PFSK-1 (cell line): ENCODE measurements at regions not wholly inside any gene's neighbourhood (a gene's known extent, or its start where the extent isn't known, plus 50 kb on each side); places are given as distances from the start of the nearest gene placed in this dataset.

Experiments used
- FOXP2 ChIP-seq: optimal IDR thresholded peaks from 2 replicates; pipeline ENCODE3; 2011; ENCODE audit warnings: borderline replicate concordance, control low read depth, inconsistent platforms; ENCODE audit not compliant: insufficient read depth; ENCODE audit errors: extremely low read length, extremely low read depth
- POLR2AphosphoS5 ChIP-seq: IDR thresholded peaks from 2 replicates; pipeline ENCODE4 v1.6.1; 2012; ENCODE audit warnings: low read depth, mild to moderate bottlenecking, control low read depth, low read length, moderate library complexity
- REST ChIP-seq, 2 experiments: IDR thresholded peaks; 2 replicates each; pipeline versions ENCODE4 v1.6.1 to v1.8.0; 2011 to 2012; ENCODE audit warnings: low read depth in 2 of 2, low read length in 2 of 2, control low read depth in 1 of 2, inconsistent platforms in 1 of 2, mild to moderate bottlenecking in 1 of 2, moderate library complexity in 1 of 2; ENCODE audit not compliant: insufficient read depth in 1 of 2
- SIN3A ChIP-seq: IDR thresholded peaks from 2 replicates; pipeline ENCODE4 v1.6.1; 2012; ENCODE audit warnings: mild to moderate bottlenecking, low read length, moderate library complexity, borderline replicate concordance; ENCODE audit not compliant: insufficient read depth
- TAF1 ChIP-seq: IDR thresholded peaks from 2 replicates; pipeline ENCODE4 v1.6.1; 2012; ENCODE audit warnings: low read length, control low read depth, borderline replicate concordance; ENCODE audit not compliant: insufficient read depth

- TF ChIP-seq TAF1 (no peak), FOXP2 (no peak), REST (IDR thresholded peaks at IDR 0.05; ENCODE audit: insufficient read depth in 1 of 2, low read depth in 2 of 2, low read length in 2 of 2) (no peak), SIN3A (no peak), POLR2AphosphoS5 (no peak)
Measured at GRCh38 chrX:39766085-39766726, 331.6 kb downstream of the BCOR start.

GRCh38 chrX:39766855-39767254 is 330.9 kb downstream of the BCOR start:
- TF ChIP-seq FOXP2 (no peak), TAF1 (no peak), SIN3A (no peak), REST (IDR thresholded peaks at IDR 0.05; ENCODE audit: insufficient read depth in 1 of 2, low read depth in 2 of 2, low read length in 2 of 2) (no peak), POLR2AphosphoS5 (no peak)

- TF ChIP-seq POLR2AphosphoS5 (no peak), FOXP2 (no peak), REST (IDR thresholded peaks at IDR 0.05; ENCODE audit: insufficient read depth in 1 of 2, low read depth in 2 of 2, low read length in 2 of 2) (no peak), TAF1 (no peak), SIN3A (no peak)
Measured at GRCh38 chrX:39767446-39767845, 330.3 kb downstream of the BCOR start.

- TF ChIP-seq SIN3A (no peak), POLR2AphosphoS5 (no peak), TAF1 (no peak), FOXP2 (no peak), REST (IDR thresholded peaks at IDR 0.05; ENCODE audit: insufficient read depth in 1 of 2, low read depth in 2 of 2, low read length in 2 of 2) (no peak)
Measured at GRCh38 chrX:39769748-39770147, 328.0 kb downstream of the BCOR start.

- no peak for TF ChIP-seq SIN3A
- TF ChIP-seq POLR2AphosphoS5: no peak
- TF ChIP-seq TAF1: no peak
- no peak for TF ChIP-seq FOXP2
- no peak for TF ChIP-seq REST (IDR thresholded peaks at IDR 0.05; ENCODE audit: insufficient read depth in 1 of 2, low read depth in 2 of 2, low read length in 2 of 2)
Measured at GRCh38 chrX:39771089-39771488, 326.7 kb downstream of the BCOR start.
